ENCODE measurements at regions not wholly inside any gene's neighbourhood (a gene's known extent, or its start where the extent isn't known, plus 50 kb on each side); places are given as distances from the start of the nearest gene placed in this dataset.

DNA sequence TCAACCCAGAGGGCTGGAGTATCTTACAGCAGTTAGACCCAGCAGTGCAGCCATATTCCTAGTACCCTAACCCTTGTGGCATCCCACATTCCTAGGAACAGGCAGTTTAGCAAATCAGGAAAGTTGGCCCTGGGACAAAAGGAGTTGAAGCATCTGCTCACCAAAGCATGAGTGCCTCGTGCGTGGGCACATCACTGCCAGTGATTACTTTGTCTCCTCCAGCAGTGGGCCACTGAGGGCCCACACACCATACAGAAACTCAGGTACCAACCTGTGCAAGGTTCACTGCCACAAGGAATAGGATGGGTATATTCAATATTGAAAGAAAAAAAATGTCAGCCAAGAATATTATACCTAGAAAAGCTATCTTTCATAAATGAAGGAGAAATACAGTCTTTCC lies 227.5 kb upstream of the CNTN5 start:
- TF ChIP-seq, protein P1, sequence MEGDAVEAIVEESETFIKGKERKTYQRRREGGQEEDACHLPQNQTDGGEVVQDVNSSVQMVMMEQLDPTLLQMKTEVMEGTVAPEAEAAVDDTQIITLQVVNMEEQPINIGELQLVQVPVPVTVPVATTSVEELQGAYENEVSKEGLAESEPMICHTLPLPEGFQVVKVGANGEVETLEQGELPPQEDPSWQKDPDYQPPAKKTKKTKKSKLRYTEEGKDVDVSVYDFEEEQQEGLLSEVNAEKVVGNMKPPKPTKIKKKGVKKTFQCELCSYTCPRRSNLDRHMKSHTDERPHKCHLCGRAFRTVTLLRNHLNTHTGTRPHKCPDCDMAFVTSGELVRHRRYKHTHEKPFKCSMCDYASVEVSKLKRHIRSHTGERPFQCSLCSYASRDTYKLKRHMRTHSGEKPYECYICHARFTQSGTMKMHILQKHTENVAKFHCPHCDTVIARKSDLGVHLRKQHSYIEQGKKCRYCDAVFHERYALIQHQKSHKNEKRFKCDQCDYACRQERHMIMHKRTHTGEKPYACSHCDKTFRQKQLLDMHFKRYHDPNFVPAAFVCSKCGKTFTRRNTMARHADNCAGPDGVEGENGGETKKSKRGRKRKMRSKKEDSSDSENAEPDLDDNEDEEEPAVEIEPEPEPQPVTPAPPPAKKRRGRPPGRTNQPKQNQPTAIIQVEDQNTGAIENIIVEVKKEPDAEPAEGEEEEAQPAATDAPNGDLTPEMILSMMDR (conservative IDR thresholded peaks at IDR 0.05; ENCODE audit: low read depth, low read length): no peak
- no peak for TF ChIP-seq EZH2 (IDR thresholded peaks at IDR 0.05; ENCODE audit: borderline replicate concordance, low read depth, low read length, poor library complexity, severe bottlenecking)

All from A673 (cell line).